ENCODE measurements at regions not wholly inside any gene's neighbourhood (a gene's known extent, or its start where the extent isn't known, plus 50 kb on each side); places are given as distances from the start of the nearest gene placed in this dataset.

GRCh38 chr16:66211651-66212050, 154.8 kb upstream of the CDH5 start:
- in situ Hi-C loops (cut with MboI; ENCODE audit: low sequenced_read_pairs) (no loop called here), dilution Hi-C loops (cut with HindIII; ENCODE audit: low sequenced_read_pairs, unreplicated experiment) (no loop called here), intact Hi-C loops (cut with micrococcal nuclease) (no loop called here)
- Histone ChIP-seq H2BK120ac (ENCODE audit: low read depth, low read length) (no peak overlapping the region), H3K4me1 (ENCODE audit: control insufficient read depth, insufficient read depth, low read length) (no peaks in the 10 kb centered on the region), H3K14ac (replicated peaks; ENCODE audit: low read depth, low read length) (no peak overlapping the region), H3K18ac (ENCODE audit: low read depth, low read length) (no peak overlapping the region), H3K9ac (ENCODE audit: low read depth, low read length) (no peak overlapping the region), H4K8ac (ENCODE audit: low read depth in 2 of 2, low read length in 2 of 2) (no peak overlapping the region), H3K9me3 (ENCODE audit: control insufficient read depth, insufficient read depth, low read length) (no peaks in the 10 kb centered on the region), H2AK9ac (replicated peaks; ENCODE audit: low read depth, low read length, poor library complexity) (no peak overlapping the region), H4K20me1 (ENCODE audit: insufficient read depth, low read length) (no peaks in the 10 kb centered on the region), H3K4me2 (ENCODE audit: low read depth, low read length) (no peak overlapping the region), H2AK5ac (ENCODE audit: low read depth, low read length) (no peak overlapping the region), H2BK5ac (ENCODE audit: low read depth, low read length, poor library complexity, severe bottlenecking) (no peak overlapping the region), H2AFZ (replicated peaks; ENCODE audit: low read length, poor library complexity) (no peak overlapping the region), H3K27ac (ENCODE audit: insufficient read depth, low read length) (no peak overlapping the region), H3K56ac (ENCODE audit: extremely low read depth, insufficient read depth, low read length) (no peak overlapping the region), H3K23ac (ENCODE audit: low read depth, low read length) (no peak overlapping the region), H2BK15ac (ENCODE audit: low read depth, low read length) (no peak overlapping the region), H3K36me3 (ENCODE audit: control insufficient read depth, insufficient read depth, low read length) (no peaks in the 10 kb centered on the region), H3K9me1 (ENCODE audit: insufficient read depth, low read length) (no peaks in the 10 kb centered on the region), H3K27me3 (ENCODE audit: control insufficient read depth, insufficient read depth, low read length) (peaks cover 2% of the 10 kb centered on the region; the same call in 1 of the 2 replicates), H4K91ac (ENCODE audit: insufficient read depth, low read depth, low read length) (no peak overlapping the region), H3K4me3 (ENCODE audit: insufficient read depth, low read depth, low read length) (no peak overlapping the region), H4K5ac (ENCODE audit: low read depth, low read length) (no peak overlapping the region), H3K4ac (ENCODE audit: low read depth, low read length) (no peak overlapping the region), H3K79me1 (ENCODE audit: low read depth in 1 of 2, low read length in 2 of 2) (no peaks in the 10 kb centered on the region), H2BK20ac (ENCODE audit: low read depth, low read length) (no peak overlapping the region)
- TF ChIP-seq CEBPB (IDR thresholded peaks at IDR 0.05; ENCODE audit: low read depth, low read length) (no peak), MAFK (IDR thresholded peaks at IDR 0.05; ENCODE audit: low read depth, low read length) (no peak), RCOR1 (IDR thresholded peaks at IDR 0.05; ENCODE audit: insufficient replicate concordance, low read length) (no peak), FOS (IDR thresholded peaks at IDR 0.05; ENCODE audit: low read depth, low read length) (no peak), SMC3 (IDR thresholded peaks at IDR 0.05; ENCODE audit: low read depth, low read length) (no peak), POLR2A (IDR thresholded peaks at IDR 0.05; ENCODE audit: low read depth, low read length) (no peak), MAZ (IDR thresholded peaks at IDR 0.05; ENCODE audit: borderline replicate concordance, low read depth, low read length) (no peak), CTCF (conservative IDR thresholded peaks at IDR 0.05; ENCODE audit: low read depth, low read length) (no peak), CHD1 (IDR thresholded peaks at IDR 0.05; ENCODE audit: low read depth, low read length) (no peak), RFX5 (IDR thresholded peaks at IDR 0.05; ENCODE audit: low read depth, low read length) (no peak), NFE2L2 (IDR thresholded peaks at IDR 0.05; ENCODE audit: low read depth, low read length) (no peak), RAD21 (IDR thresholded peaks at IDR 0.05; ENCODE audit: low read length) (no peak), BHLHE40 (IDR thresholded peaks at IDR 0.05; ENCODE audit: low read depth, low read length) (no peak), ELK1 (IDR thresholded peaks at IDR 0.05; ENCODE audit: borderline replicate concordance, low read depth, low read length) (no peak), MXI1 (IDR thresholded peaks at IDR 0.05; ENCODE audit: borderline replicate concordance, low read depth, low read length) (no peak), USF2 (IDR thresholded peaks at IDR 0.05; ENCODE audit: low read depth, low read length) (no peak)
- POLR2A ChIA-PET (ENCODE audit: unreplicated experiment), result no interaction called here
- BruUV-seq (replicated peaks), result no TSS peak
- WGBS, 2 experiments (ENCODE audit: extremely low coverage in 2 of 2, insufficient read length in 1 of 2), result no CpG with 5 or more reads among the region's 10 CpGs
- CTCF ChIA-PET, result no interaction called here
- DNase-seq (no peak), ATAC-seq (ENCODE audit: low read depth) (no peak)
